ENCODE measurements at regions not wholly inside any gene's neighbourhood (a gene's known extent, or its start where the extent isn't known, plus 50 kb on each side); places are given as distances from the start of the nearest gene placed in this dataset.
"Not testable (repeated sequence)": the region's sequence is repeated elsewhere in the genome, so short reads cannot be mapped to it uniquely, and the experiment has no call there.

DNA sequence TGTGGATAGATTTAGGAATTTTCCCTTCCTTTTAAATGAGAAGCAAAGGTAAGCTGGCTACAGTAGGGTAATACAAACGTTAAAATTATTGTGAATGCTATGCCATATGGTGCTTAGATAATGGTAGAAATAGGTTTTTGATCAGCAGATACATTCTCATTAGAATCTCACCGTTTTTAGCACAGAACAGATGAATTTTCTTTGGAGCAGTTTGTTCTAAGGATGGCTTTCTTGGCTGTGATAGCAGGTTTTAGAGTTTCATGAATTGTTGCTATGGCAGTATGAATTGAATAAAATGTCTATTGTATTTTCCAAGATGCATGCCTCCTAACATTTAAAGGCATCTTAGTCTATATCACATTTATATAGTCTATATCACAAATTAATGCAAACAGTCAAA lies 1394.5 kb downstream of the EPHA7 start:
- no peak for DNase-seq

- no peak for DNase-seq
These were observed 1395.2 kb downstream of the EPHA7 start for GRCh38 chr6:92024110-92024509.

DNA sequence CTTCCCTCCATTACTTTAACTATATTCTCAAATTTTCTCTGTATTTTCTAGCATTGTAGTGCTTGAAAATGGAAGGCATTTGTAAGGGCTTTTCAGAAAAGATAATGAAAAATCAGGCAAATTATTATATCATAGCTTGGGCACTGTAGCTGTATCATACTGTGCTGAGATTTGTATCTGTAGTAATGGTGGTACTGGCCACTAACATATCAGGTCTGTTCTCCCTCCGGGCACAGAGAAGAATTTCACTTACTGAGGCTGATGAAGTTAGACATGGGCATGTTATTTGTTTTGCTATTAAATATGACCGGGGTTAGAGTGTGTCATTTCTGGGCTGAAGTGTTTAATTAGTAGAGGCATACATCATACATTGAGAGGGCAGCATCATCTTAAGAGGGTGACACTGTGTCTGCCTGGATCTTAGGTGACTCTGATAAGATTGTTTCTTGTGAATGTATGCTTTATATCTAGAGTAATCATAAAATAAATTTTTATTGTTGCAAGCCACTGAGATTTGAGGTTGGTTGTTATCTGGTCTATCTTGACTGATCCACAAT lies 1395.9 kb downstream of the EPHA7 start:
- DNase-seq = no peak

- no peak for DNase-seq
These were observed 1407.6 kb downstream of the EPHA7 start for GRCh38 chr6:92011681-92012245.

- no peak for DNase-seq
These were observed 1410.4 kb downstream of the EPHA7 start for GRCh38 chr6:92008757-92009502.

- no peak for DNase-seq
These were observed 1413.2 kb upstream of the MAP3K7 start for GRCh38 chr6:92000112-92000511.

DNA sequence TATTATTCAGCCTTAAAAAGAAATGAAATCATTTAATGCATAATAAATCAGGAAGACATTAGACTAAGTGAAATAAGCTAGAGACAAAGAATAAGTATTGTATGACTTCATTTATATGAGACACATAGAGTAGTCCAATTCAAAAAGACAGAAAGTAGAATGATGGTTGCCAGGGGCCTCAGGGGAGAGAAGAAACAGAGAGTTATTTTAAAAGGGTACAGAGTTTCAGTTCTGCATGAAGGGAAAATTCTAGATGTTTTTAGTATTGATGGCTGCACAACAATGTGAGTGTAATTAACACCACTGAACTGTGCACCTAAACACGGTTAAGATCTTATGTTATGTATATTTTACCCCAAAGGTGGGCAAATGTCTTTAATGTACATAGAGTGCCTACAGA lies 1407.9 kb upstream of the MAP3K7 start:
- DNase-seq = no peak

GRCh38 chr6:91982559-91982958 lies 1395.7 kb upstream of the MAP3K7 start:
- no peak for DNase-seq

GRCh38 chr6:91976797-91977196 lies 1389.9 kb upstream of the MAP3K7 start:
- no peak for DNase-seq

- DNase-seq = no peak
These were observed 1383.8 kb upstream of the MAP3K7 start for GRCh38 chr6:91970700-91971099.

DNA sequence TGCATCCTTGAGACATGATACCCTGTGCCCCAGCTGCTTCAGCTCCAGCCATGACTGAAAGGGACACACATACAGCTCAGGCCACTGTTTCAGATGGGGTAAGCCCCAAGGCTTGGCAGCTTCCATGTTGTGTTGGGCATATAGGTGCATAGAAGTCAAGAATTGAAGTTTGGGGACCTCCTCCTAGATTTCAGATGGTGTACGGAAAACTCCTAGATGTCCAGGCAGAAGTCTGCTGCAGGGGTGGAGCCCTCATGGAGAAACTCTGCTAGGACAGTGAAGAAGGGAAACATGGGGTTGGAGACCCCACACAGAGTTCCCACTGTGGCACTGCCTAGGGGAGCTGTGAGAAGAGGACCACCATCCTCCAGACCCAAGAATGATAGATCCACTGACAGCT lies 1379.0 kb upstream of the MAP3K7 start:
- no peak for DNase-seq

DNA sequence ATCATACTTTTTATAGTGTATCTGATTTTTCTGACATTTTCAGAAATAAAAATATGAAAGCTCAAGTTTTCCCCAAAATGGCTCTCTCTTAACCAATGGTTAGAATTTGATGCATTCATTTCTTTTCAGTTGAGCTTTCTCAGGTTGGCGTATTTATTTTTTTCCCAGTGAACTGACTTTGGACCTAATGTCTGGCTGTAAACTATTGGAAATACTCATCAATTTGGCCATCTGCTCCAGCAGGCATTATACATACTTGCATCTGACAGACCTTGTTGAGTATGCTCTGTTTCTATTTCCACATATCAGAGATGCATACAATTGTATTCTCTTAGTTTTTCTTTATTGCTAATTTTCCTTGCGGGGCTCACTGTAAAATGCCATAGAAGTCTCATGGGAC lies 1374.8 kb upstream of the MAP3K7 start:
- DNase-seq = no peak

GRCh38 chr6:91961236-91961635 lies 1374.4 kb upstream of the MAP3K7 start:
- no peak for DNase-seq

- DNase-seq = no peak
These were observed 1355.0 kb upstream of the MAP3K7 start for GRCh38 chr6:91941838-91942237.

GRCh38 chr6:91940801-91941200 lies 1353.9 kb upstream of the MAP3K7 start:
- no peak for DNase-seq

GRCh38 chr6:91926827-91927226 lies 1340.0 kb upstream of the MAP3K7 start:
- no peak for DNase-seq

DNA sequence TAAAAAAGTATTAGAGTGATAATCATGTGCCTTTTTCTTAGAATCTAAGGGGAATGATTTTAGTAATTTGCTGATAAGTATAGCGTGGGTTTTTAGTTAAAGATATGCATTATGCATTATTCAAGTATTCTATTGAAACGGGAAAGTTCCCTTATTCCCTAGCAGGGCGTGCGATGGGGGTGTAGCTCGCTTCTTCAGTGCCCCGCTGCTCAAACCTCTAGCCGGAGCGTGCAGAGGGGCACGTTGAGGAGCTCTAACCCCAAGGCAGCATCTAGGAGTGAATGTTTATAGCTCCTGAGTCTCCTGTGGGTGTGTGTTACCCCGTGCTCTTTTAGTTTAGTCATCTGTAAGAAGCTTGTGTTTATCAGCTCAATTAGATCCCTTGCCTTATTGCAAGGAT lies 1339.5 kb upstream of the MAP3K7 start:
- DNase-seq = no peak

DNA sequence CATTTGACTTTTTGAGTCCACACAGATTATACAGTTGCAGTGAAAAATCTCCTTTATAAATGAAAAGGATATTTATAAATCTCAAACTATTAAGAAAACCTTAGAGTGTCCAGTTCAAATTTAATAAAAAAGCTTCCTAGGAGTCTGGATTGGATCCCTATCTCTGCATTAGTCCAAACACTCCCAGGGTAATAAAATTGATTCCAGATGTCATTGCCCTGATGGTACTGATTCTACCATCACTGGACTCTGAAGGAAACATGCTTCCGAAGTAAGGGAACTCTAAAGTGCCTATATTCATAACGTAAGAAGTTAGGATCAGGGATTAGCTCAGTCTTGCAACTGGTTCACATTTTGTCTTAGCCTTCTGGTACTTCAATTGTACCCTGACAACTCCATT lies 1325.1 kb upstream of the MAP3K7 start:
- DNase-seq = no peak

- DNase-seq = no peak
These were observed 1317.8 kb upstream of the MAP3K7 start for GRCh38 chr6:91904586-91905164.

DNA sequence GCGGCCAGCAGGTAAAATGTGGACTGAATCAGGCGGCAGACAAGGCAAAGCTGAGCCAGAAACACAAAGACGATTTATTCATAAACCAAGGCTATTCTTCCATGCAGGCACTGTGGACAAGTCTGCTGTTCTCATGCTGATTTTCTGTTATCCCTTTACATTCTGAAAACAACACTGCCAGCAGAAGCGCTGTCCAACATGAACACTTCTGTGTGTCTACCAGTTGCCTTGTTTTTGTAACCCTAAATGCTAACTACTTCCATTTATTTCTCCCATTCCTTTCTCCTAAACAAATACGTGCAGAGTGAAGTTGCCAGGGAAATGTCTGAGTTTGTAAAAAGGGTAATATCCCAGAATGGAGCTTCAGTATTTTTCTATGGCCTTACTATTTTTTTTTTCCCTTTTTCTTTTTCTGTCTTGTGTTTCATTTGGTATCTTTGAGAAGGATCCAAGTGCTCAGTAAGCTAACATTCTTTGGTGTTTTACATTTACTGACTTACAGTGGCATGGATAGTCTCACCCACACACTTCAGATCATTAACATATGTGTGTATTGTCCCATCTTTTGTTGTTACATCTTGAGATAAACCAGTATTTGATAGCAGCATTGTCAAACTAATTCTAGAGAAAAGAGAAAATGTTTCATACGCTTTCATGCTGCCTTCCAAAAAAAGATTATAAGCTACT lies 1308.9 kb upstream of the MAP3K7 start:
- no peak for DNase-seq

DNA sequence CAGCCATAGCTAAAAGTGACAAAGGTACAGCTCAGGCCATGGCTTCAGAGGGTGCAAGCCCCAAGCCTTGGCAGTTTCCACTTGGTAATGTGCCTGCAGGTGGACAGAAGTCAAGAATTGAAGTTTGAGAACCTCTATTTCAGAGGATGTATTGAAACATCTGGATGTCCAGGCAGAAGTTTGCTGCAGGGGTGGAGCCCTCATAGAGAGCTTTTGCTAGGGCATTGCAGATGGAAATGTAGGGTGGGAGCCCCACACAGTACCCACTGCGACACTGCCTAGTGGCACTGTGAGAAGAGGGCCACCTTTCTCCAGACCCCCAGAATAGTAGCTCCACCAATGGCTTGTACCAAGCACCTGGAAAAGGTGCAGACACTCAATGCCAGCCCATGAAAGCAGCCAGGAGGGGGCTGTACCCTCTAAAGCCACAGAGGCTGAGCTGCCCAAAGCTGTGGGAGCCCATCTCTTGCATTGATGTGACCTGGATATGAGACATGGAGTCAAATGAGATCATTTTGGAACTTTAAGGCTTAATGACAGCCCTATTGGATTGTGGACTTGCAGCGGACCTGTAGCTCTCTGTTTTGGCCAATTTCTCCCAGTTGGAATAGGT lies 1299.4 kb upstream of the MAP3K7 start:
- DNase-seq = no peak

- not testable (repeated sequence) for DNase-seq
These were observed 1294.9 kb upstream of the MAP3K7 start for GRCh38 chr6:91881791-91882190.

GRCh38 chr6:91879386-91879995 lies 1292.6 kb upstream of the MAP3K7 start:
- no peak for DNase-seq
